CD4-positive, CD25-positive, alpha-beta regulatory T cell (primary cell): ENCODE measurements at regions not wholly inside any gene's neighbourhood (a gene's known extent, or its start where the extent isn't known, plus 50 kb on each side); places are given as distances from the start of the nearest gene placed in this dataset.

Experiments
- ATAC-seq, 2 donors: fragments of 150-1000 bp; cut with Tn5 transposase; one replicate each; pipeline ENCODE4 v1.10.0; 2021; ENCODE audit warnings: low read depth in 2 of 2, moderate number of reproducible peaks in 2 of 2, moderate library complexity in 1 of 2
- DNase-seq, 3 donors: peaks; one replicate each; pipeline versions ENCODE4 v3.0.0 to v3.0.0-alpha.2; 2012 to 2022; ENCODE audit warnings: mixed read lengths in 1 of 3
- H3K27ac ChIP-seq: one replicate; pipeline ENCODE4 v1.7.0; 2013; ENCODE audit warnings: mild to moderate bottlenecking, low read length; ENCODE audit not compliant: insufficient read depth, poor library complexity, severe bottlenecking
- H3K27me3 ChIP-seq: one replicate; pipeline ENCODE4 v1.7.0; 2013; ENCODE audit warnings: low read length; ENCODE audit not compliant: control insufficient read depth, insufficient read depth
- H3K36me3 ChIP-seq: one replicate; pipeline ENCODE4 v1.7.0; 2013; ENCODE audit warnings: mild to moderate bottlenecking, low read length, moderate library complexity; ENCODE audit not compliant: control insufficient read depth, insufficient read depth
- H3K4me1 ChIP-seq: 2 replicates; pipeline ENCODE4 v1.7.0; 2013; ENCODE audit warnings: mild to moderate bottlenecking, low read length; ENCODE audit not compliant: insufficient read depth, control insufficient read depth, poor library complexity, severe bottlenecking
- H3K4me3 ChIP-seq: one replicate; pipeline ENCODE4 v1.7.0; 2013; ENCODE audit warnings: low read depth, mild to moderate bottlenecking, low read length, moderate library complexity
- H3K9me3 ChIP-seq, 2 experiments: 1 replicate in 1 of 2; 2 replicates in 1 of 2; pipeline ENCODE4 v1.7.0; 2013; ENCODE audit warnings: low read length in 2 of 2, mild to moderate bottlenecking in 1 of 2, moderate library complexity in 1 of 2; ENCODE audit not compliant: control insufficient read depth in 2 of 2
- H3K27ac Mint-ChIP-seq, 3 donors: one replicate each; pipeline ENCODE4 v1.8.0; 2020 to 2022; ENCODE audit warnings: mild to moderate bottlenecking in 3 of 3, mixed read lengths in 3 of 3, moderate library complexity in 2 of 3
- H3K27me3 Mint-ChIP-seq: one replicate; pipeline ENCODE4 v1.8.0; 2022; ENCODE audit warnings: mild to moderate bottlenecking, mixed read lengths
- H3K36me3 Mint-ChIP-seq: one replicate; pipeline ENCODE4 v1.8.0; 2020; ENCODE audit warnings: mixed read lengths
- H3K4me1 Mint-ChIP-seq, 4 donors: one replicate each; pipeline ENCODE4 v1.8.0; 2020 to 2022; ENCODE audit warnings: mixed read lengths in 4 of 4, mild to moderate bottlenecking in 1 of 4
- H3K4me3 Mint-ChIP-seq, 4 donors: one replicate each; pipeline ENCODE4 v1.8.0; 2020 to 2022; ENCODE audit warnings: mild to moderate bottlenecking in 4 of 4, mixed read lengths in 4 of 4, moderate library complexity in 3 of 4
- H3K9me3 Mint-ChIP-seq, 7 donors: one replicate each; pipeline ENCODE4 v1.8.0; 2020 to 2022; ENCODE audit warnings: mixed read lengths in 7 of 7, mild to moderate bottlenecking in 3 of 7, moderate library complexity in 2 of 7

DNA sequence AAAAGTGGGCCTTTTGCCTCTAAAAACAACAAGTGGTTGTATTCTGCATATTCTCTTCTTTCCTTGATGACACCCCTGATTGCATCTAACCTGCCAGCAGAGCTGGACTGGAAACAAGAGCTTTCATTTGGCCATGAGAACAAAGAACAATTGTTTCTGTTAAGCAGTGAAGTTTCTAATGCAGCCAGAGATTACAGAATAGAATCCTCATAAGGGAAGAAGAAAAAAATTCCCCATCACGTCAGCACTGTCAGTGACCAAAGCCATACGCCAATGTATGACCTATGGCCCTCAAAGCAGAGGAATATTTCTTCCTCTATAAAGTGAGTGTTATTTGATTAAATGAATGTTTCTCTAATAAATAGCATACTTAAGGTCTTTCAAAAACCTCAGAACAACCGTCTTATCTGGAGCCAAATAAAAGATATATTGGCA lies 529.1 kb upstream of the INTU start:
- Histone ChIP-seq H3K36me3 (no peaks in the 10 kb centered on the region), H3K4me3 (no peak overlapping the region), H3K9me3 (peaks cover 0 to 3% of the 10 kb centered on the region in 2 experiments), H3K27me3 (no peaks in the 10 kb centered on the region), H3K4me1 (no peaks in the 10 kb centered on the region), H3K27ac (no peak overlapping the region)
- H3K4me1 Mint-ChIP-seq: no peaks in the 10 kb centered on the region
- peaks cover 0 to 34% (median 8%) of the 10 kb centered on the region in 7 donors for H3K9me3 Mint-ChIP-seq
- no peak for DNase-seq
- no peaks in the 10 kb centered on the region for H3K27me3 Mint-ChIP-seq
- H3K36me3 Mint-ChIP-seq: no peaks in the 10 kb centered on the region
- no peak for ATAC-seq
- no peak overlapping the region for H3K27ac Mint-ChIP-seq
- no peak overlapping the region for H3K4me3 Mint-ChIP-seq

DNA sequence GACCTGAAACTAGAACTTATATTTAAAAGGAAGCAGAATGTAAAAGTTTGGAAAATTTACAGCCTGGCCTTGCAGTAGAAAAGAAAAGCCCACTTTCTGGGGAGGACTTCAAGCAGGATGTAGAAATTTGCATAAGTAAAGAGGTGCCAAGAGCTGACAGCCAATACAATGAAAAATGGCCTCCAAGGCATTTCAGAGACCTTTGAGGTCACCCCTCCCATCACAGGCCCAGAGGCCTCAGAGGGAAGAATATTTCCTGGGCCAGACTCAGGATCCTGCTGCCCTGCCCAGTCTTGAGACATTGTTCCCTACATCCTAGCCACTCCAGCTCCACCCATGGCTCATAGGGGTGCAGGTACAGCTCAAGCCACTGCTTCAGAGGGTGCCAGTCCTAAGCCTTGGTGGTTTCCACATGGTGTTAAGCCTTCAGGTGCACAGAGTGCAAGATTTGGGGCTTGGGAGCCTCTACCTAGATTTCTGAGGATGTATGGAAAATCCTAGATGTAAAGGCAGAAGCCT lies 518.9 kb upstream of the INTU start:
- H3K4me3 ChIP-seq: no peak overlapping the region
- no peak for ATAC-seq
- Mint-ChIP-seq H3K36me3 (no peaks in the 10 kb centered on the region), H3K27ac (no peak overlapping the region), H3K4me3 (no peak overlapping the region), H3K9me3 (peaks cover 1 to 26% (median 6%) of the 10 kb centered on the region in 7 donors), H3K27me3 (no peaks in the 10 kb centered on the region), H3K4me1 (no peaks in the 10 kb centered on the region)
- no peaks in the 10 kb centered on the region for H3K27me3 ChIP-seq
- no peaks in the 10 kb centered on the region for H3K36me3 ChIP-seq
- H3K9me3 ChIP-seq: no peaks in the 10 kb centered on the region
- no peak for DNase-seq
- no peak overlapping the region for H3K27ac ChIP-seq
- H3K4me1 ChIP-seq: no peaks in the 10 kb centered on the region

GRCh38 chr4:127118681-127119080 lies 514.1 kb upstream of the INTU start:
- Mint-ChIP-seq H3K9me3 (peaks cover 0 to 12% (median 3%) of the 10 kb centered on the region in 7 donors), H3K36me3 (no peaks in the 10 kb centered on the region), H3K27ac (no peak overlapping the region), H3K4me1 (no peaks in the 10 kb centered on the region), H3K27me3 (no peaks in the 10 kb centered on the region), H3K4me3 (no peak overlapping the region)
- ATAC-seq: no peak
- Histone ChIP-seq H3K9me3 (no peaks in the 10 kb centered on the region), H3K27ac (no peak overlapping the region), H3K36me3 (no peaks in the 10 kb centered on the region), H3K27me3 (no peaks in the 10 kb centered on the region), H3K4me3 (no peak overlapping the region), H3K4me1 (no peaks in the 10 kb centered on the region)
- no peak for DNase-seq

GRCh38 chr4:127120441-127121090 lies 512.2 kb upstream of the INTU start:
- no peaks in the 10 kb centered on the region for H3K36me3 ChIP-seq
- Mint-ChIP-seq H3K36me3 (no peaks in the 10 kb centered on the region), H3K27me3 (no peaks in the 10 kb centered on the region), H3K9me3 (peaks cover 0 to 6% (median 2%) of the 10 kb centered on the region in 7 donors), H3K4me1 (no peaks in the 10 kb centered on the region), H3K4me3 (no peak overlapping the region), H3K27ac (no peak overlapping the region)
- H3K4me1 ChIP-seq: no peaks in the 10 kb centered on the region
- no peak overlapping the region for H3K4me3 ChIP-seq
- no peak for ATAC-seq
- no peaks in the 10 kb centered on the region for H3K9me3 ChIP-seq
- no peaks in the 10 kb centered on the region for H3K27me3 ChIP-seq
- H3K27ac ChIP-seq: no peak overlapping the region
- no peak for DNase-seq

- Mint-ChIP-seq H3K27me3 (no peaks in the 10 kb centered on the region), H3K36me3 (no peaks in the 10 kb centered on the region), H3K27ac (no peak overlapping the region), H3K4me3 (no peak overlapping the region), H3K4me1 (no peaks in the 10 kb centered on the region), H3K9me3 (peaks cover 0 to 5% (median 0%) of the 10 kb centered on the region in 7 donors)
- no peak overlapping the region for H3K27ac ChIP-seq
- no peaks in the 10 kb centered on the region for H3K36me3 ChIP-seq
- H3K27me3 ChIP-seq: no peaks in the 10 kb centered on the region
- no peak overlapping the region for H3K4me3 ChIP-seq
- H3K9me3 ChIP-seq: peaks cover 0 to 8% of the 10 kb centered on the region in 2 experiments
- no peak for ATAC-seq
- no peak for DNase-seq
- H3K4me1 ChIP-seq: no peaks in the 10 kb centered on the region
Measured at GRCh38 chr4:127124919-127125318, 507.8 kb upstream of the INTU start.

DNA sequence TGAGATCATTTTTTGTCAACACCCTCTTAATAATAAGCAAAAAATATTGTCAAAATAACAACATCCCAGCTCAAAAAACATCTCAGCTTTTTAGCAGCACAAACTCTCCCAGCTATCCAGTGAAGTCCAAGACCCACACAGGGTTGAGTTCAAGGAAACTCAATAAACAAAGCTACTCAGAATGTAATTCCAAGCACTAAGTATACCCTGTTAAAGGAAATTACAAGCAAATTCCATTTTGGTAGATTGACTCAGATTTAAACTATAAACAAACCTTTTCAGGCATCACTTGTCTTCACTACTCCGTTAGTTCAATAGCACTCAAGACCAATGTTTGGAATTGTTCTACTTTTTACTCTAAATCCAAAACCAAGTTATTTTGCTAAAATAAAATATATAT lies 506.0 kb upstream of the INTU start:
- Mint-ChIP-seq H3K9me3 (peaks cover 0 to 3% (median 0%) of the 10 kb centered on the region in 7 donors), H3K27me3 (no peaks in the 10 kb centered on the region), H3K4me3 (no peak overlapping the region), H3K36me3 (no peaks in the 10 kb centered on the region), H3K27ac (no peak overlapping the region), H3K4me1 (no peaks in the 10 kb centered on the region)
- Histone ChIP-seq H3K27me3 (no peaks in the 10 kb centered on the region), H3K4me1 (no peaks in the 10 kb centered on the region), H3K36me3 (no peaks in the 10 kb centered on the region), H3K9me3 (peaks cover 0 to 8% of the 10 kb centered on the region in 2 experiments), H3K27ac (no peak overlapping the region), H3K4me3 (no peak overlapping the region)
- DNase-seq (no peak), ATAC-seq (no peak)

- Histone ChIP-seq H3K4me1 (no peaks in the 10 kb centered on the region), H3K27ac (no peak overlapping the region), H3K9me3 (peaks cover 2 to 8% of the 10 kb centered on the region in 2 experiments), H3K4me3 (no peak overlapping the region), H3K36me3 (no peaks in the 10 kb centered on the region), H3K27me3 (no peaks in the 10 kb centered on the region)
- Mint-ChIP-seq H3K4me3 (no peak overlapping the region), H3K9me3 (peaks cover 0 to 5% (median 3%) of the 10 kb centered on the region in 7 donors), H3K27ac (no peak overlapping the region), H3K27me3 (no peaks in the 10 kb centered on the region), H3K4me1 (no peaks in the 10 kb centered on the region), H3K36me3 (no peaks in the 10 kb centered on the region)
- DNase-seq (no peak), ATAC-seq (no peak)
Measured at GRCh38 chr4:127131527-127131926, 501.2 kb upstream of the INTU start.

- H3K9me3 ChIP-seq: peaks cover 0 to 2% of the 10 kb centered on the region in 2 experiments
- H3K4me1 ChIP-seq: no peaks in the 10 kb centered on the region
- DNase-seq (no peak), ATAC-seq (no peak)
- H3K27me3 Mint-ChIP-seq: no peaks in the 10 kb centered on the region
- no peaks in the 10 kb centered on the region for H3K27me3 ChIP-seq
- H3K9me3 Mint-ChIP-seq: peaks cover 0 to 10% (median 3%) of the 10 kb centered on the region in 7 donors
- H3K36me3 ChIP-seq: no peaks in the 10 kb centered on the region
- H3K4me3 Mint-ChIP-seq: no peak overlapping the region
- no peaks in the 10 kb centered on the region for H3K4me1 Mint-ChIP-seq
- no peak overlapping the region for H3K27ac Mint-ChIP-seq
- no peaks in the 10 kb centered on the region for H3K36me3 Mint-ChIP-seq
- no peak overlapping the region for H3K4me3 ChIP-seq
- no peak overlapping the region for H3K27ac ChIP-seq
Measured at GRCh38 chr4:127134490-127134889, 498.3 kb upstream of the INTU start.
